Stimulated activated CD4-positive, alpha-beta T cell treated with anti-CD3 and anti-CD28 coated beads, TNF-alpha, amount 100 ng/mL, for 4 hours (primary cell): ENCODE measurements at regions not wholly inside any gene's neighbourhood (a gene's known extent, or its start where the extent isn't known, plus 50 kb on each side); places are given as distances from the start of the nearest gene placed in this dataset.
"Not testable (repeated sequence)": the region's sequence is repeated elsewhere in the genome, so short reads cannot be mapped to it uniquely, and the experiment has no call there.

ENCODE experiments used
- DNase-seq, 3 experiments: peaks; one replicate each; pipeline ENCODE4 v3.0.0-alpha.2; 2020; ENCODE audit warnings: low read depth in 3 of 3

- DNase-seq = no peak
Observed at GRCh38 chr4:129999156-129999555, 903.2 kb downstream of the C4orf33 start.

- DNase-seq = no peak
Observed at GRCh38 chr4:130008461-130008860, 912.5 kb downstream of the C4orf33 start.

GRCh38 chr4:130012806-130013205, 916.9 kb downstream of the C4orf33 start:
- not testable (repeated sequence) for DNase-seq

GRCh38 chr4:130021706-130022105, 925.8 kb downstream of the C4orf33 start:
- DNase-seq = no peak

- no peak for DNase-seq
Observed at GRCh38 chr4:130023088-130023487, 927.1 kb downstream of the C4orf33 start.

GRCh38 chr4:130025701-130026100, 929.7 kb downstream of the C4orf33 start:
- DNase-seq = no peak

GRCh38 chr4:130026185-130026584, 930.2 kb downstream of the C4orf33 start:
- no peak for DNase-seq

GRCh38 chr4:130027973-130028372, 932.0 kb downstream of the C4orf33 start:
- DNase-seq = no peak

- no peak for DNase-seq
Observed at GRCh38 chr4:130028552-130028951, 932.6 kb downstream of the C4orf33 start.

- DNase-seq = no peak
Observed at GRCh38 chr4:130029442-130029841, 933.5 kb downstream of the C4orf33 start.

GRCh38 chr4:130031858-130032257, 935.9 kb downstream of the C4orf33 start:
- DNase-seq = no peak

GRCh38 chr4:130033657-130034056, 937.7 kb downstream of the C4orf33 start:
- not testable (repeated sequence) for DNase-seq

GRCh38 chr4:130034876-130035275, 938.9 kb downstream of the C4orf33 start:
- DNase-seq = no peak

GRCh38 chr4:130035391-130035790, 939.4 kb downstream of the C4orf33 start:
- DNase-seq = no peak

- not testable (repeated sequence) for DNase-seq
Observed at GRCh38 chr4:130037866-130038265, 941.9 kb downstream of the C4orf33 start.

GRCh38 chr4:130038540-130038939, 942.6 kb downstream of the C4orf33 start:
- DNase-seq = not testable (repeated sequence)

GRCh38 chr4:130043732-130044160, 947.8 kb downstream of the C4orf33 start:
- DNase-seq = no peak

- DNase-seq = no peak
Observed at GRCh38 chr4:130044788-130045531, 949.0 kb downstream of the C4orf33 start.

GRCh38 chr4:130053723-130054122, 957.8 kb downstream of the C4orf33 start:
- DNase-seq = no peak

GRCh38 chr4:130054908-130055307, 959.0 kb downstream of the C4orf33 start:
- no peak for DNase-seq

- no peak for DNase-seq
Observed at GRCh38 chr4:130056286-130056685, 960.3 kb downstream of the C4orf33 start.

- no peak for DNase-seq
Observed at GRCh38 chr4:130064471-130064870, 968.5 kb downstream of the C4orf33 start.

GRCh38 chr4:130067419-130067818, 971.5 kb downstream of the C4orf33 start:
- DNase-seq = no peak

GRCh38 chr4:130068072-130068471, 972.1 kb downstream of the C4orf33 start:
- no peak for DNase-seq
